ENCODE measurements at regions not wholly inside any gene's neighbourhood (a gene's known extent, or its start where the extent isn't known, plus 50 kb on each side); places are given as distances from the start of the nearest gene placed in this dataset.

DNA sequence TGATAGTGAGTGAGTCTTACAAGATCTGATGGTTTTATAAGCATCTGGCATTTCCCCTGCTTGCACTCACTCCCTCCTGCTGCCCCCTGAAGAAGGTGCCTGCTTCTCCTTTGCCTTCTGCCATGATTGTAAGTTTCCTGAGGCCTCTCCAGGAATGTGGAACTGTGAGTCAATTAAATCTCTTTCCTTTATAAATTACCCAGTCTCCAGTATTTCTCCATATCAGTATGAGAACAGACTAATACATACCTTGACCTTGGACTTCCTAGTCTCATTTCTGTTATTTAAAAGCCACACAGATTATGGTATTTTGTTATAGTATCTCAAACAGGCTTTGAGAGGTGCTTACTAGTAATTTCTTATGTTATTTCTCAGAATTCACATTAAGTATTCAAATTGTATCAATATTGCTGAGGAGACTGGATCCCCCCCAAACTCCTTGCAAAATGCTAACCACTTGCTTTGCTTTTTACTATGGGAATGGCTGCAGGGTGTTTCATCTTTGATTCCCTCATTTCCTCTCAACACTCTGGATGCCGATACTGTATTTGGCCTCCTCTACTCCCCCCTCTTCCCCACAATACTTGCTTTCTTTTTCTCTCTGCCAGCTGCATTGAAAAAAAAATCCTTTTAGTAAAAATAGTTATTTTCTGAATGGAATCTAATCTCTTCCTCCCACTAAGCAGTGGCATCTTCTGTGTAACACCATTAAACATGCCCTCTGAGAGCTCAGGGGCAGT is 96.9 kb upstream of the WLS start:
- no TSS peak for BruUV-seq (replicated peaks)
- no peak overlapping the region for H3K56ac ChIP-seq (ENCODE audit: extremely low read depth, insufficient read depth, low read length)
- peaks cover 20% of the 10 kb centered on the region for H3K4me1 ChIP-seq (ENCODE audit: control insufficient read depth, insufficient read depth, low read length)
- no peaks in the 10 kb centered on the region; the same call in 1 of the 2 replicates for H4K20me1 ChIP-seq (ENCODE audit: insufficient read depth, low read length)
- H2AK9ac ChIP-seq (replicated peaks; ENCODE audit: low read depth, low read length, poor library complexity), result no peak overlapping the region
- H2BK20ac ChIP-seq (ENCODE audit: low read depth, low read length), result peak overlapping the region; percentile 93
- H2AFZ ChIP-seq (replicated peaks; ENCODE audit: low read length, poor library complexity), result no peak overlapping the region
- peak overlapping the region; percentile 84 for H2BK120ac ChIP-seq (ENCODE audit: low read depth, low read length)
- no peak overlapping the region for H3K4me3 ChIP-seq (ENCODE audit: insufficient read depth, low read depth, low read length)
- peak overlapping the region; percentile 53 to 81; a peak in 3 of 4 replicates for H4K8ac ChIP-seq (ENCODE audit: low read depth in 2 of 2, low read length in 2 of 2)
- H3K27ac ChIP-seq (ENCODE audit: insufficient read depth, low read length), result peak overlapping the region; percentile 15; the same call in 1 of the 2 replicates
- peak overlapping the region; percentile 28; the same call in 1 of the 2 replicates for H3K23ac ChIP-seq (ENCODE audit: low read depth, low read length)
- in situ Hi-C loops (cut with MboI; ENCODE audit: low sequenced_read_pairs), result no loop called here
- H4K91ac ChIP-seq (ENCODE audit: insufficient read depth, low read depth, low read length), result peak overlapping the region; percentile 74
- peak overlapping the region; percentile 94; the same call in 1 of the 2 replicates for H2AK5ac ChIP-seq (ENCODE audit: low read depth, low read length)
- ChIA-PET POLR2A (ENCODE audit: unreplicated experiment) (interaction anchor here (0.5 to 0.8 kb wide), 2 partner anchors 100 to 156 kb away, joined by 3 to 8 read pairs; no protein-coding TSS in a partner anchor), CTCF (no interaction called here)
- no peak for TF ChIP-seq MAZ (IDR thresholded peaks at IDR 0.05; ENCODE audit: borderline replicate concordance, low read depth, low read length)
- TF ChIP-seq, protein P1, sequence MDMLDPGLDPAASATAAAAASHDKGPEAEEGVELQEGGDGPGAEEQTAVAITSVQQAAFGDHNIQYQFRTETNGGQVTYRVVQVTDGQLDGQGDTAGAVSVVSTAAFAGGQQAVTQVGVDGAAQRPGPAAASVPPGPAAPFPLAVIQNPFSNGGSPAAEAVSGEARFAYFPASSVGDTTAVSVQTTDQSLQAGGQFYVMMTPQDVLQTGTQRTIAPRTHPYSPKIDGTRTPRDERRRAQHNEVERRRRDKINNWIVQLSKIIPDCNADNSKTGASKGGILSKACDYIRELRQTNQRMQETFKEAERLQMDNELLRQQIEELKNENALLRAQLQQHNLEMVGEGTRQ (IDR thresholded peaks at IDR 0.05; ENCODE audit: low read depth, low read length), result no peak
- TF ChIP-seq FOS (IDR thresholded peaks at IDR 0.05; ENCODE audit: low read depth, low read length), result no peak
- TF ChIP-seq MXI1 (IDR thresholded peaks at IDR 0.05; ENCODE audit: borderline replicate concordance, low read depth, low read length), result no peak
- dilution Hi-C loops (cut with HindIII; ENCODE audit: low sequenced_read_pairs, unreplicated experiment), result no loop called here
- H3K9ac ChIP-seq (ENCODE audit: low read depth, low read length), result no peak overlapping the region
- no CpG with 5 or more reads among the region's 1 CpG for WGBS, 2 experiments (ENCODE audit: extremely low coverage in 2 of 2, insufficient read length in 1 of 2)
- peak overlapping the region; percentile 83; the same call in 1 of the 2 replicates for H4K5ac ChIP-seq (ENCODE audit: low read depth, low read length)
- ATAC-seq (ENCODE audit: low read depth), result peak; percentile 4; the same call in 1 of the 2 replicates
- no peaks in the 10 kb centered on the region for H3K27me3 ChIP-seq (ENCODE audit: control insufficient read depth, insufficient read depth, low read length)
- peak overlapping the region; percentile 98; the same call in 2 of the 3 replicates for H2BK15ac ChIP-seq (ENCODE audit: low read depth, low read length)
- H2BK5ac ChIP-seq (ENCODE audit: low read depth, low read length, poor library complexity, severe bottlenecking), result peak overlapping the region; percentile 74
- no peak for DNase-seq
- no peaks in the 10 kb centered on the region for H3K36me3 ChIP-seq (ENCODE audit: control insufficient read depth, insufficient read depth, low read length)
- intact Hi-C loops (cut with micrococcal nuclease), result no loop called here
- H3K9me3 ChIP-seq (ENCODE audit: control insufficient read depth, insufficient read depth, low read length), result no peaks in the 10 kb centered on the region
- peak overlapping the region; percentile 89 for H3K4ac ChIP-seq (ENCODE audit: low read depth, low read length)
- H3K9me1 ChIP-seq (ENCODE audit: insufficient read depth, low read length), result peaks cover 13% of the 10 kb centered on the region
- no peak overlapping the region for H3K4me2 ChIP-seq (ENCODE audit: low read depth, low read length)
- H3K79me1 ChIP-seq (ENCODE audit: low read depth in 1 of 2, low read length in 2 of 2), result no peaks in the 10 kb centered on the region
- peak overlapping the region; percentile 71; the same call in 1 of the 2 replicates for H3K14ac ChIP-seq (replicated peaks; ENCODE audit: low read depth, low read length)
- peak overlapping the region; percentile 88 for H3K18ac ChIP-seq (ENCODE audit: low read depth, low read length)

All from IMR-90 (cell line).